ENCODE measurements at regions not wholly inside any gene's neighbourhood (a gene's known extent, or its start where the extent isn't known, plus 50 kb on each side); places are given as distances from the start of the nearest gene placed in this dataset.

- Histone ChIP-seq H3K9me3 (no peaks in the 10 kb centered on the region), H3K27me3 (no peaks in the 10 kb centered on the region), H3K36me3 (no peaks in the 10 kb centered on the region), H3K4me1 (no peaks in the 10 kb centered on the region), H3K27ac (no peak overlapping the region), H3K4me3 (no peak overlapping the region)
- intact Hi-C loops (cut with DNase I) = no loop called here
- DNase-seq (ENCODE audit: extremely low spot score in 2 of 2) = no peak
- TF ChIP-seq POLR2A (IDR thresholded peaks at IDR 0.05) = no peak
These were observed 432.6 kb downstream of the SATB2 start for GRCh38 chr2:199025146-199025545.

DNA sequence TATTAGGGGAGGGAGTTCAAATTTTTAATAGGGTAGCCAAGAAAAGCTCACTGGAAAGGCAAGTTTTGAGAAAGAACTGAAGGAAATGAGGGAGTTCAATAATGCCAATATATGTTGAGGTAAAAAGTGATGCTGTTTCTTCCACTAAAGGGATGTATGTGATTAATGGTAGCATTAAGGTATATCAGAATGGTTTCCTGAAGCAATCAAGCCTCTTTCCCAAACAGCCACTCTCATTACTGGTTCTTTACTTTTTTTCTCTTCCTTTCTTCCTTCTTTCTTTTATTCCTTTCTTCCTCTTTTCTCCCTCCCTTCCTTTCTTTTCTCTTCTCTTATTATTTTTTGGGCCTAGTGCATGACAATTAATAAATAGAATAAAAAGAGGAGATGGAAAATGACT is 433.5 kb downstream of the SATB2 start:
- Histone ChIP-seq H3K36me3 (no peaks in the 10 kb centered on the region), H3K27ac (no peak overlapping the region), H3K4me1 (no peaks in the 10 kb centered on the region), H3K4me3 (no peak overlapping the region), H3K9me3 (no peaks in the 10 kb centered on the region), H3K27me3 (no peaks in the 10 kb centered on the region)
- TF ChIP-seq POLR2A (IDR thresholded peaks at IDR 0.05) (no peak), POLR2AphosphoS5 (IDR thresholded peaks at IDR 0.05; ENCODE audit: insufficient read depth in 1 of 2, low read depth in 1 of 2) (no peak)
- TF ChIP-seq, protein P1, sequence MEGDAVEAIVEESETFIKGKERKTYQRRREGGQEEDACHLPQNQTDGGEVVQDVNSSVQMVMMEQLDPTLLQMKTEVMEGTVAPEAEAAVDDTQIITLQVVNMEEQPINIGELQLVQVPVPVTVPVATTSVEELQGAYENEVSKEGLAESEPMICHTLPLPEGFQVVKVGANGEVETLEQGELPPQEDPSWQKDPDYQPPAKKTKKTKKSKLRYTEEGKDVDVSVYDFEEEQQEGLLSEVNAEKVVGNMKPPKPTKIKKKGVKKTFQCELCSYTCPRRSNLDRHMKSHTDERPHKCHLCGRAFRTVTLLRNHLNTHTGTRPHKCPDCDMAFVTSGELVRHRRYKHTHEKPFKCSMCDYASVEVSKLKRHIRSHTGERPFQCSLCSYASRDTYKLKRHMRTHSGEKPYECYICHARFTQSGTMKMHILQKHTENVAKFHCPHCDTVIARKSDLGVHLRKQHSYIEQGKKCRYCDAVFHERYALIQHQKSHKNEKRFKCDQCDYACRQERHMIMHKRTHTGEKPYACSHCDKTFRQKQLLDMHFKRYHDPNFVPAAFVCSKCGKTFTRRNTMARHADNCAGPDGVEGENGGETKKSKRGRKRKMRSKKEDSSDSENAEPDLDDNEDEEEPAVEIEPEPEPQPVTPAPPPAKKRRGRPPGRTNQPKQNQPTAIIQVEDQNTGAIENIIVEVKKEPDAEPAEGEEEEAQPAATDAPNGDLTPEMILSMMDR (IDR thresholded peaks at IDR 0.05) = no peak
- intact Hi-C loops (cut with DNase I) = no loop called here
- DNase-seq (ENCODE audit: extremely low spot score in 2 of 2) = no peak

DNA sequence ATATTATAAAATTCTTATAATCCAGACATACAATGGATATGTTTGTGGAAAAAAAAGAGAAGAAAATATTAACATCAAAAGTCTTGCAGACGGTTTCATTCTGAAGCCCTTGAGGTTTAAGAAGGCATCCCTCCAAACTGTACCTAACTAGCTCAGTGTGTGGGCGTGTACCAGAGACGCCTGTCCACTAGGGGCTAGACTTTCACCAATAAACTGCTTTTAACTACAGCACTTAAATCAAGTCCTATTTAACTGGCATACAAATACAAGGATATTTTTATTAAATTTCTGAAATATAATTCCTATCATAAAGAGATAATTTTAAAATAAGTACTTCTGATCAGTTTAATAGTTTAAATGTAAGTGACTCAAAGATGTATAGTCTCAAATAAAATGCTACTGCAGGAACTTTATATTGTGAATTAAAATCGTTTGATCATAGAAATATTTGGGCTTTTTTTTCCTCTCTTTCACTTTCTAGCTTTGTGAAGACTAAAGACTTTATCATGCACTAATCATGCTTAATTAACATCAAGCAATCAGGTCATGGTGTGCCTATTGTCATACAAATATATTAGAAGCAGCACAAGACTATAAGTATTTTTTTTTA is 437.7 kb downstream of the SATB2 start:
- no peaks in the 10 kb centered on the region for H3K27me3 ChIP-seq

DNA sequence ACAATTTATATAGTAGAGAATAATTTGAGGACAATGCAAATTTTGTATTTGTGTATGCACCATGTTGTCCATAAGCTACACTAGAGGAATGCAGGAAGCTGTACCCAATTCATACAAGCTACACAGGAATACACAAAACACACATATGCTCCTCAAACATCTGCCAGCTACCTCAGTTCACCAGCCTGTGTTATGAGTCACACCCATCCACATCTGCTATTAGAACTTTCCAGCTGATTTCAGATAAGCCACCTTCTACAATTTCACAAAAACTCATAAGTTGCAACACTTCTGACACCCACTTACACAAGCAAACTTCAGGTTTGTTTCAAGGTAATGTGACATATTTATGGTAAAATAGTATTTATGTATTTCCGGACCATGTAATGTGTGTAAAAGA is 438.9 kb downstream of the SATB2 start:
- intact Hi-C loops (cut with DNase I) = no loop called here
- H3K36me3 ChIP-seq = no peaks in the 10 kb centered on the region
- H3K27ac ChIP-seq = no peak overlapping the region
- DNase-seq (ENCODE audit: extremely low spot score in 2 of 2) = no peak
- no peaks in the 10 kb centered on the region for H3K9me3 ChIP-seq
- no peak overlapping the region for H3K4me3 ChIP-seq
- no peaks in the 10 kb centered on the region for H3K4me1 ChIP-seq
- no peak for TF ChIP-seq POLR2A (IDR thresholded peaks at IDR 0.05)
- TF ChIP-seq, protein P1 (IDR thresholded peaks at IDR 0.05) = no peak
- TF ChIP-seq POLR2AphosphoS5 (IDR thresholded peaks at IDR 0.05; ENCODE audit: insufficient read depth in 1 of 2, low read depth in 1 of 2) = no peak
- no peaks in the 10 kb centered on the region for H3K27me3 ChIP-seq

More for the DNA sequence above, 437.7 kb downstream of the SATB2 start:
- Histone ChIP-seq H3K4me3 (no peak overlapping the region), H3K4me1 (no peaks in the 10 kb centered on the region), H3K27ac (no peak overlapping the region), H3K36me3 (no peaks in the 10 kb centered on the region), H3K9me3 (no peaks in the 10 kb centered on the region)
- intact Hi-C loops (cut with DNase I) = no loop called here
- TF ChIP-seq POLR2AphosphoS5 (IDR thresholded peaks at IDR 0.05; ENCODE audit: insufficient read depth in 1 of 2, low read depth in 1 of 2) = no peak
- TF ChIP-seq, protein P1 (IDR thresholded peaks at IDR 0.05) = peak in 1 of 3 experiments; percentile 15
- DNase-seq (ENCODE audit: extremely low spot score in 2 of 2) = no peak

GRCh38 chr2:199015072-199015471 is 442.7 kb downstream of the SATB2 start:
- no peak for DNase-seq (ENCODE audit: extremely low spot score in 2 of 2)
- no peaks in the 10 kb centered on the region for H3K9me3 ChIP-seq
- intact Hi-C loops (cut with DNase I) = no loop called here
- H3K27me3 ChIP-seq = no peaks in the 10 kb centered on the region
- H3K36me3 ChIP-seq = no peaks in the 10 kb centered on the region
- no peaks in the 10 kb centered on the region for H3K4me1 ChIP-seq
- H3K4me3 ChIP-seq = no peak overlapping the region
- H3K27ac ChIP-seq = no peak overlapping the region
- TF ChIP-seq POLR2A (IDR thresholded peaks at IDR 0.05) (no peak), POLR2AphosphoS5 (IDR thresholded peaks at IDR 0.05; ENCODE audit: insufficient read depth in 1 of 2, low read depth in 1 of 2) (no peak)
- TF ChIP-seq, protein P1 (IDR thresholded peaks at IDR 0.05) = no peak
